LHCN-M2 (cell line): ENCODE measurements at regions not wholly inside any gene's neighbourhood (a gene's known extent, or its start where the extent isn't known, plus 50 kb on each side); places are given as distances from the start of the nearest gene placed in this dataset.

Source experiments
- DNase-seq: peaks from one replicate; pipeline ENCODE4 v3.0.0-alpha.2; 2012; ENCODE audit warnings: low read depth

GRCh38 chr6:9409126-9409525 lies 973.8 kb upstream of the SLC35B3 start:
- DNase-seq = no peak

GRCh38 chr6:9408402-9409117 lies 973.2 kb upstream of the SLC35B3 start:
- no peak for DNase-seq

GRCh38 chr6:9405825-9406224 lies 970.5 kb upstream of the SLC35B3 start:
- no peak for DNase-seq

GRCh38 chr6:9405369-9405768 lies 970.0 kb upstream of the SLC35B3 start:
- DNase-seq = peak; percentile 83

GRCh38 chr6:9404351-9405146 lies 969.2 kb upstream of the SLC35B3 start:
- DNase-seq = no peak

- no peak for DNase-seq
Measured at GRCh38 chr6:9403736-9404135, 968.4 kb upstream of the SLC35B3 start.

GRCh38 chr6:9401960-9402359 lies 966.6 kb upstream of the SLC35B3 start:
- DNase-seq = no peak

GRCh38 chr6:9399916-9400315 lies 964.6 kb upstream of the SLC35B3 start:
- no peak for DNase-seq

GRCh38 chr6:9398767-9399373 lies 963.5 kb upstream of the SLC35B3 start:
- DNase-seq = no peak

GRCh38 chr6:9398071-9398766 lies 962.9 kb upstream of the SLC35B3 start:
- DNase-seq = no peak

GRCh38 chr6:9388596-9388995 lies 953.3 kb upstream of the SLC35B3 start:
- no peak for DNase-seq

- DNase-seq = no peak
Measured at GRCh38 chr6:9380568-9380967, 945.2 kb upstream of the SLC35B3 start.

GRCh38 chr6:9373308-9373707 lies 938.0 kb upstream of the SLC35B3 start:
- DNase-seq = no peak

- no peak for DNase-seq
Measured at GRCh38 chr6:9370480-9370879, 935.1 kb upstream of the SLC35B3 start.

GRCh38 chr6:9365378-9365777 lies 930.0 kb upstream of the SLC35B3 start:
- DNase-seq = no peak

GRCh38 chr6:9361749-9362148 lies 926.4 kb upstream of the SLC35B3 start:
- no peak for DNase-seq

- peak; percentile 10 for DNase-seq
Measured at GRCh38 chr6:9360881-9361280, 925.5 kb upstream of the SLC35B3 start.

- no peak for DNase-seq
Measured at GRCh38 chr6:9347608-9348007, 912.3 kb upstream of the SLC35B3 start.

GRCh38 chr6:9346923-9347322 lies 911.6 kb upstream of the SLC35B3 start:
- DNase-seq = no peak

GRCh38 chr6:9335431-9335830 lies 900.1 kb upstream of the SLC35B3 start:
- DNase-seq = no peak

GRCh38 chr6:9334979-9335378 lies 899.6 kb upstream of the SLC35B3 start:
- no peak for DNase-seq

- no peak for DNase-seq
Measured at GRCh38 chr6:9332241-9332780, 897.0 kb upstream of the SLC35B3 start.
